Neural progenitor cell (in vitro differentiated cells): ENCODE measurements at regions not wholly inside any gene's neighbourhood (a gene's known extent, or its start where the extent isn't known, plus 50 kb on each side); places are given as distances from the start of the nearest gene placed in this dataset.

Experiments used
- EZH2 ChIP-seq: fragments of 200-600 bp; sonication (generic); IDR thresholded peaks from 2 replicates; pipeline ENCODE4 v1.6.1; 2017; ENCODE audit warnings: antibody characterized with exemption, mild to moderate bottlenecking, moderate library complexity
- EZH2phosphoT487 ChIP-seq: fragments of 200-600 bp; sonication (generic); IDR thresholded peaks from 2 replicates; pipeline ENCODE4 v1.6.1; 2017; ENCODE audit warnings: antibody characterized with exemption
- TF ChIP-seq, protein P1 (sequence below): fragments of 200-600 bp; sonication (generic); IDR thresholded peaks from 2 replicates; pipeline ENCODE4 v1.5.1; 2017; ENCODE audit warnings: antibody characterized with exemption, mild to moderate bottlenecking

DNA sequence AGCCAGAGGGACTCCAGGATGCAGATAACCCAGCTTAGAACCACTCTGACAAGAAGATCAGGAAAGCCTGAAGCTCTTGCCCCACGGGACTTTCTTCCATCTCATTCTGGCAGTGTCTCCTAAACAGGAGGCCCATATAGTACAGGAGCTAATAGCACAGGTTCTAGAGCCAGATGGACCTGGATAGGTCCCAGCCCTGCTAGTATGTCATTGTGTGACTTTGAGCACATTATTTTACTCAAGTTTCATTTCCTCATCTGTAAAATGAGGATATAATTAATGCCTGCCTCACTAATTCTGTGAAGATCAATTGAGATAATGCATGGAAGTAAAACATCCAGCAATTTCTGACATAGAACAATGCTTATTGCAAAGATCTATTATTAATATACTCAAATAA, 66.5 kb upstream of the GZMB start:
- TF ChIP-seq EZH2 (no peak), EZH2phosphoT487 (no peak)
- TF ChIP-seq, protein P1, sequence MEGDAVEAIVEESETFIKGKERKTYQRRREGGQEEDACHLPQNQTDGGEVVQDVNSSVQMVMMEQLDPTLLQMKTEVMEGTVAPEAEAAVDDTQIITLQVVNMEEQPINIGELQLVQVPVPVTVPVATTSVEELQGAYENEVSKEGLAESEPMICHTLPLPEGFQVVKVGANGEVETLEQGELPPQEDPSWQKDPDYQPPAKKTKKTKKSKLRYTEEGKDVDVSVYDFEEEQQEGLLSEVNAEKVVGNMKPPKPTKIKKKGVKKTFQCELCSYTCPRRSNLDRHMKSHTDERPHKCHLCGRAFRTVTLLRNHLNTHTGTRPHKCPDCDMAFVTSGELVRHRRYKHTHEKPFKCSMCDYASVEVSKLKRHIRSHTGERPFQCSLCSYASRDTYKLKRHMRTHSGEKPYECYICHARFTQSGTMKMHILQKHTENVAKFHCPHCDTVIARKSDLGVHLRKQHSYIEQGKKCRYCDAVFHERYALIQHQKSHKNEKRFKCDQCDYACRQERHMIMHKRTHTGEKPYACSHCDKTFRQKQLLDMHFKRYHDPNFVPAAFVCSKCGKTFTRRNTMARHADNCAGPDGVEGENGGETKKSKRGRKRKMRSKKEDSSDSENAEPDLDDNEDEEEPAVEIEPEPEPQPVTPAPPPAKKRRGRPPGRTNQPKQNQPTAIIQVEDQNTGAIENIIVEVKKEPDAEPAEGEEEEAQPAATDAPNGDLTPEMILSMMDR, result no peak
